Calu3 (cell line): ENCODE measurements at regions not wholly inside any gene's neighbourhood (a gene's known extent, or its start where the extent isn't known, plus 50 kb on each side); places are given as distances from the start of the nearest gene placed in this dataset.

Experiments used
- BruUV-seq: library from RNA; stranded (reverse); fragments of 400-500 nt; replicated peaks from 2 replicates; lab custom pipeline; 2021; lab: Mats Ljungman, UMichigan
- CTCF ChIA-PET: fragments of 300-600 bp; sonication (Branson Sonifier 250); formaldehyde crosslinking; loops from one replicate; lab custom pipeline; 2022; ENCODE audit warnings: antibody characterized with exemption; lab: Charles Lee
- DNase-seq: peaks from one replicate; pipeline ENCODE4 v3.0.0; 2022
- H3K27ac Mint-ChIP-seq: one replicate; pipeline ENCODE4 v1.8.0; 2022; ENCODE audit warnings: mixed read lengths; ENCODE audit not compliant: unreplicated experiment
- H3K27me3 Mint-ChIP-seq: one replicate; pipeline ENCODE4 v1.8.0; 2022; ENCODE audit warnings: mixed read lengths; ENCODE audit not compliant: unreplicated experiment
- H3K36me3 Mint-ChIP-seq: one replicate; pipeline ENCODE4 v1.8.0; 2022; ENCODE audit warnings: mild to moderate bottlenecking, moderate library complexity, mixed read lengths; ENCODE audit not compliant: insufficient read depth, unreplicated experiment
- H3K4me1 Mint-ChIP-seq: one replicate; pipeline ENCODE4 v1.8.0; 2022; ENCODE audit warnings: mild to moderate bottlenecking, low read depth, mixed read lengths; ENCODE audit not compliant: unreplicated experiment
- H3K4me3 Mint-ChIP-seq: one replicate; pipeline ENCODE4 v1.8.0; 2022; ENCODE audit warnings: mild to moderate bottlenecking, low read depth, moderate library complexity, mixed read lengths; ENCODE audit not compliant: unreplicated experiment
- H3K9me3 Mint-ChIP-seq: one replicate; pipeline ENCODE4 v1.8.0; 2022; ENCODE audit warnings: low read depth, mixed read lengths; ENCODE audit not compliant: unreplicated experiment
- CTCF ChIP-seq: fragments of 200-600 bp; IDR thresholded peaks from one replicate; pipeline ENCODE4 v1.8.0; 2022; ENCODE audit warnings: antibody characterized with exemption; ENCODE audit not compliant: unreplicated experiment
- intact Hi-C: fragments of 100-400 bp; cut with micrococcal nuclease; formaldehyde crosslinking; loops from one replicate; pipeline ENCODE4 v1.10.0; 2022; ENCODE audit not compliant: unreplicated experiment

- intact Hi-C loops: no loop called here
These were observed 184.9 kb downstream of the NAF1 start for GRCh38 chr4:162981823-162982222.

GRCh38 chr4:162978398-162978797 lies 188.3 kb downstream of the NAF1 start:
- Mint-ChIP-seq H3K9me3 (peaks cover 3% of the 10 kb centered on the region), H3K4me3 (no peak overlapping the region), H3K4me1 (no peaks in the 10 kb centered on the region), H3K36me3 (no peaks in the 10 kb centered on the region), H3K27me3 (no peaks in the 10 kb centered on the region), H3K27ac (no peak overlapping the region)
- CTCF ChIA-PET: no interaction called here
- intact Hi-C loops: no loop called here
- DNase-seq: no peak
- TF ChIP-seq CTCF: no peak
- BruUV-seq: no TSS peak

More at GRCh38 chr4:162981823-162982222, 184.9 kb downstream of the NAF1 start:
- TF ChIP-seq CTCF: no peak
- CTCF ChIA-PET: interaction anchor here (0.5 kb wide), 1 partner anchor 296 kb away, joined by 8 read pairs; no protein-coding TSS in a partner anchor
- no TSS peak for BruUV-seq
- Mint-ChIP-seq H3K27me3 (no peaks in the 10 kb centered on the region), H3K9me3 (peaks cover 3% of the 10 kb centered on the region), H3K4me3 (no peak overlapping the region), H3K27ac (no peak overlapping the region), H3K36me3 (no peaks in the 10 kb centered on the region), H3K4me1 (no peaks in the 10 kb centered on the region)
- no peak for DNase-seq

GRCh38 chr4:162977788-162978187 lies 188.9 kb downstream of the NAF1 start:
- no TSS peak for BruUV-seq
- H3K4me1 Mint-ChIP-seq: no peaks in the 10 kb centered on the region
- TF ChIP-seq CTCF: no peak
- DNase-seq: no peak
- H3K4me3 Mint-ChIP-seq: no peak overlapping the region
- intact Hi-C loops: no loop called here
- H3K36me3 Mint-ChIP-seq: no peaks in the 10 kb centered on the region
- H3K9me3 Mint-ChIP-seq: peaks cover 3% of the 10 kb centered on the region
- no peak overlapping the region for H3K27ac Mint-ChIP-seq
- CTCF ChIA-PET: no interaction called here
- H3K27me3 Mint-ChIP-seq: no peaks in the 10 kb centered on the region

- no TSS peak for BruUV-seq
- TF ChIP-seq CTCF: no peak
- intact Hi-C loops: no loop called here
These were observed 193.9 kb downstream of the NAF1 start for GRCh38 chr4:162972661-162973330.

More at GRCh38 chr4:162972661-162973330, 193.9 kb downstream of the NAF1 start:
- Mint-ChIP-seq H3K27ac (no peak overlapping the region), H3K9me3 (peaks cover 4% of the 10 kb centered on the region), H3K27me3 (no peaks in the 10 kb centered on the region), H3K36me3 (no peaks in the 10 kb centered on the region), H3K4me1 (no peaks in the 10 kb centered on the region), H3K4me3 (no peak overlapping the region)
- CTCF ChIA-PET: no interaction called here
- no peak for DNase-seq
